Kidney (tissue), 13 donors: ENCODE measurements at regions not wholly inside any gene's neighbourhood (a gene's known extent, or its start where the extent isn't known, plus 50 kb on each side); places are given as distances from the start of the nearest gene placed in this dataset.

Experiments used
- DNase-seq, 5 donors: peaks; one replicate each; pipeline ENCODE4 v3.0.0-alpha.2; 2013 to 2020
- FAIRE-seq: peaks from 2 replicates; lab custom pipeline; 2012; peaks lifted over from hg19 to GRCh38; lab: Jason Lieb, UNC
- H3K27ac ChIP-seq, 2 donors: one replicate each; pipeline ENCODE4 v1.7.0; 2013; ENCODE audit warnings: low read depth in 2 of 2, low read length in 2 of 2, inconsistent platforms in 1 of 2
- H3K27me3 ChIP-seq: one replicate; pipeline ENCODE4 v1.7.1; 2013; ENCODE audit warnings: low read length, inconsistent platforms; ENCODE audit not compliant: control insufficient read depth, insufficient read depth
- H3K36me3 ChIP-seq, 3 donors: one replicate each; pipeline versions ENCODE4 v1.7.0 to v1.7.1; 2013; ENCODE audit warnings: low read length in 3 of 3, control low read depth in 1 of 3, inconsistent platforms in 1 of 3; ENCODE audit not compliant: insufficient read depth in 3 of 3, control insufficient read depth in 2 of 3
- H3K4me1 ChIP-seq, 3 donors: one replicate each; pipeline versions ENCODE4 v1.7.0 to v1.7.1; 2013; ENCODE audit warnings: low read length in 3 of 3, inconsistent platforms in 1 of 3, low read depth in 1 of 3; ENCODE audit not compliant: control insufficient read depth in 2 of 3, insufficient read depth in 2 of 3
- H3K4me3 ChIP-seq, 3 donors: one replicate each; pipeline versions ENCODE4 v1.7.0 to v1.8.1; 2013; ENCODE audit warnings: low read length in 3 of 3, control low read depth in 1 of 3, inconsistent platforms in 1 of 3
- H3K9ac ChIP-seq, 3 donors: one replicate each; pipeline versions ENCODE4 v1.7.0 to v1.7.1; 2013; ENCODE audit warnings: low read length in 3 of 3, control low read depth in 1 of 3, inconsistent platforms in 1 of 3
- H3K9me3 ChIP-seq, 3 donors: one replicate each; pipeline versions ENCODE4 v1.7.0 to v1.7.1; 2013; ENCODE audit warnings: low read length in 3 of 3, control low read depth in 1 of 3, inconsistent platforms in 1 of 3; ENCODE audit not compliant: control insufficient read depth in 2 of 3, insufficient read depth in 1 of 3
- intact Hi-C: fragments of 100-400 bp; cut with DNase I; formaldehyde crosslinking; loops from one replicate; pipeline ENCODE4 v1.11.1; 2022
- TF ChIP-seq, protein P1 (sequence below): IDR thresholded peaks from 3 replicates; pipeline ENCODE4 v1.5.1; 2012; ENCODE audit warnings: mild to moderate bottlenecking, moderate library complexity, borderline replicate concordance; ENCODE audit not compliant: insufficient read depth; ENCODE audit errors: extremely low read depth
- donor health status: control.
- donor health status: control.
- donor health status: control.
- donor health status: control.
- donor health status: control.
- donor health status: DM: yes; HTN: yes; CAD: no.
- donor health status: Normal renal cell carcinoma (clear cell type).

DNA sequence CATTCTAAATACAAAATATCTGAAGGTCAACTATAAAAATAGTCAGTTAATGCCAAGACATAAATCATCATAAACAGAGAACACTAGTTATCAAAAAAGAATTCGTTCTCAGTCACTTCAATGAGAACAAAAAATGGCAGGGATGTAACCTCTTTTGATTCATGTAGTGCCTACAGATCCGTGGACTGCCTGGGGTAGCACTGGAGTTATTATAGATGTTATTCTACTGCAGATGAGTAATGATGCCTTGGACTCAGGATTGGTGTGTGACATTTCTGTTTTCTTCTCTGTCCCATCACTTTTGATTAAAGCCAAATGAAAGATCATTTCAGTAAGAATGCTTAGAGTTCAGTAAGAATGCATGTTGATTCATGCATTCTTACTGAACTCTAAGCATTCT is 440.4 kb downstream of the FAM133A start:
- no peak for DNase-seq
- intact Hi-C loops = no loop called here
- Histone ChIP-seq H3K4me1 (no peaks in the 10 kb centered on the region), H3K27me3 (no peaks in the 10 kb centered on the region), H3K27ac (no peak overlapping the region), H3K9ac (no peak overlapping the region), H3K4me3 (no peak overlapping the region), H3K9me3 (no peaks in the 10 kb centered on the region), H3K36me3 (no peaks in the 10 kb centered on the region)
- TF ChIP-seq, protein P1, sequence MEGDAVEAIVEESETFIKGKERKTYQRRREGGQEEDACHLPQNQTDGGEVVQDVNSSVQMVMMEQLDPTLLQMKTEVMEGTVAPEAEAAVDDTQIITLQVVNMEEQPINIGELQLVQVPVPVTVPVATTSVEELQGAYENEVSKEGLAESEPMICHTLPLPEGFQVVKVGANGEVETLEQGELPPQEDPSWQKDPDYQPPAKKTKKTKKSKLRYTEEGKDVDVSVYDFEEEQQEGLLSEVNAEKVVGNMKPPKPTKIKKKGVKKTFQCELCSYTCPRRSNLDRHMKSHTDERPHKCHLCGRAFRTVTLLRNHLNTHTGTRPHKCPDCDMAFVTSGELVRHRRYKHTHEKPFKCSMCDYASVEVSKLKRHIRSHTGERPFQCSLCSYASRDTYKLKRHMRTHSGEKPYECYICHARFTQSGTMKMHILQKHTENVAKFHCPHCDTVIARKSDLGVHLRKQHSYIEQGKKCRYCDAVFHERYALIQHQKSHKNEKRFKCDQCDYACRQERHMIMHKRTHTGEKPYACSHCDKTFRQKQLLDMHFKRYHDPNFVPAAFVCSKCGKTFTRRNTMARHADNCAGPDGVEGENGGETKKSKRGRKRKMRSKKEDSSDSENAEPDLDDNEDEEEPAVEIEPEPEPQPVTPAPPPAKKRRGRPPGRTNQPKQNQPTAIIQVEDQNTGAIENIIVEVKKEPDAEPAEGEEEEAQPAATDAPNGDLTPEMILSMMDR = no peak
- FAIRE-seq = no peak

DNA sequence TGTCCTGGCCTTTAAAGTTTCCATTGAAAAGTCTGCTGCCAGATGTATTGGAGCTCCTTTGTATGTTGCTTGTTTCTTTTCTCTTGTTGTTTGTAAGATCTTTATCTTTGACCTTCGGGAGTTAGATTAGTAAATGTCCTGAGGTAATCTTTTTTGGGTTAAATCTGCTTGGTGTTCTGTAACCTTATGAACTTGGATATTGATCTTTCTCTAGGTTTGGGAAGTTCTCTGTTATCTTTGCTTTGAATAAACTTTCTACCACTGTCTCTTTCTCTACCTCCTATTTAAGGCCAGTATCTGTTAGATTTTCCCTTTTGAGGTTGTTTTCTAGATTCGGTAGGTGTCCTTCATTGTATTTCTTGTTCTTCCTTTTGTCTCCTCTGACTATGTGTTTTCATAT is 447.8 kb downstream of the FAM133A start:
- Histone ChIP-seq H3K9me3 (no peaks in the 10 kb centered on the region), H3K36me3 (no peaks in the 10 kb centered on the region), H3K27ac (no peak overlapping the region), H3K27me3 (no peaks in the 10 kb centered on the region), H3K9ac (no peak overlapping the region), H3K4me1 (no peaks in the 10 kb centered on the region), H3K4me3 (no peak overlapping the region)
- DNase-seq (no peak), FAIRE-seq (no peak)
- TF ChIP-seq, protein P1 = no peak
- intact Hi-C loops = no loop called here

DNA sequence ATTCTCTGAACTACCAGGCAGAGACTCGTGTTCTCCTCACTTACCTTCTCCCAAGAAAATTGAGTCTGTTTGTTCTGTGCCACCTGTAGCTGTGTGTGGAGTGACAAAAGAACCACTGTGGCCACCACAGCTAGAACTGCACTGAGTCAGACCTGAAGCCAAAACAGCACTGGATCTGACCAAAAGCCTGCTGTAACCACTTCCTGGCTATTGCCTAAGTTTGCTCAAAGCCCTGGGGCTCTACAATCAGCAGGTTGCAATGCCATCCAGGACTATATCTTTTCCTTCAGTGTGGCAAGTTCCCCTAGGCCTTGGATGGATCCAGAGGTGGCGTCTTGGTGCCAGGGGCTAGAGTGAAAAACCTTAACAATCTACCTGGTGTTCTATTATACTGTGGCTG is 449.1 kb downstream of the FAM133A start:
- no peaks in the 10 kb centered on the region for H3K4me1 ChIP-seq
- H3K27me3 ChIP-seq = no peaks in the 10 kb centered on the region
- H3K9me3 ChIP-seq = no peaks in the 10 kb centered on the region
- no peak overlapping the region for H3K9ac ChIP-seq
- H3K27ac ChIP-seq = no peak overlapping the region
- intact Hi-C loops = no loop called here
- DNase-seq (no peak), FAIRE-seq (no peak)
- TF ChIP-seq, protein P1 = no peak
- no peaks in the 10 kb centered on the region for H3K36me3 ChIP-seq
- H3K4me3 ChIP-seq = no peak overlapping the region

DNA sequence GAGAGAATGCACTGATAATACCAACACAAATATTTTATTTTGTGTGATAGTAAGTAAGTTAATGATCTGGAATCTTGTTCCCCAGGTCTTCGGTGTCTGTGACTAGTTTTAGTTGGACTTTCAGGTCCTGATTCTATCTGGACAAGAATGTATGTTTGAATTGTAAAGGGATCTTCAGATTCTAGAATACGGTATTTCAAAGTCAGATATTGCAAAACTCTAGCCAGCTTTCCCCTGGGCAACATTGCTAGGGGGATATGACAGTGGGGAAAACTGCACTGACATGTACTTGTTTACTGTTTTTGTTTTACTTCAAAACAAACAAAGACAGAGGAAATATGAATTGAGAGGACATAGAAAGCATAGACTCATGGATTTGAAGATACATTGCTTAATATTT is 489.0 kb downstream of the FAM133A start:
- H3K9me3 ChIP-seq = no peaks in the 10 kb centered on the region
- no peak overlapping the region for H3K9ac ChIP-seq
- H3K4me3 ChIP-seq = no peak overlapping the region
- H3K36me3 ChIP-seq = no peaks in the 10 kb centered on the region
- FAIRE-seq (no peak), DNase-seq (no peak)
- H3K4me1 ChIP-seq = no peaks in the 10 kb centered on the region
- intact Hi-C loops = no loop called here
- H3K27me3 ChIP-seq = no peaks in the 10 kb centered on the region
- TF ChIP-seq, protein P1 = no peak
- no peak overlapping the region for H3K27ac ChIP-seq
